ENCODE measurements at regions not wholly inside any gene's neighbourhood (a gene's known extent, or its start where the extent isn't known, plus 50 kb on each side); places are given as distances from the start of the nearest gene placed in this dataset.

DNA sequence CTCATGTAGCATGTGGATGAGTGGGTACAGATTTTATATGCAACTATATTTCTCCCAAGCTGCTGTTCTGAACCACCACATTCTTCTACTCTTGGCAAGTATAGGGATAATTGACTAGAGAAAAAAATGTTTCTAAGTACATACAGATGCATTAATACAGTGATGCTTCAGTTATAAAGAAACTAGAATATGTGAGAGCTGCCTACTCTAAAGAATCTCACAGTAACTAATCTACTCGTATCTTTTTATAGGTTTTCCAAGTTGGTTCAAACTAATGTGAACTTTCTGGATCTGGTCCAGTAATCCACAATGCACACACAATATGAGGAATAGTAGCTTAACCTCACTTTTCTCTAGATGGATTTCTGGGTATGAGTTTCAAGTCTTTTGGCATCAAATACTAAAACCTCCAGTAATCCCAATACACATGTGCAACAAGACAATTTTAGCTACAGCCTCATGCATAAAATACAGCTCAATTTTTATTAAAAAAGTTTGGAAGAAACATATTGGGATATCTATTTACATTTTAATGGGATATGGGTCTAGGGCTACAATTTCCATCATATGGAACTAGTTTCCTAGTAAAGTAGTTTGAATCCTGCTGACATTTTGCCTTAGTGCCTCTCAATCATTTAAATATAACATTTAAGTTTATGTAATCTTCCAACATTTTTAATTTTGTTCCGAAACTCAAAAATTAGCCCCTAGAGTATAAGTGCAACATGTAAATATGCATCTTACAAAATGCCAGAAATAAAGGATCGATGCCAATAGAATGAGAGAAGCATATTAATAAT, 2209.7 kb downstream of the LRRC4C start:
- CTCF ChIA-PET (ENCODE audit: unreplicated experiment), result no interaction called here
- TF ChIP-seq EZH2phosphoT487 (IDR thresholded peaks at IDR 0.05; ENCODE audit: borderline replicate concordance, low read depth, low read length), result no peak
- TF ChIP-seq, protein P1, sequence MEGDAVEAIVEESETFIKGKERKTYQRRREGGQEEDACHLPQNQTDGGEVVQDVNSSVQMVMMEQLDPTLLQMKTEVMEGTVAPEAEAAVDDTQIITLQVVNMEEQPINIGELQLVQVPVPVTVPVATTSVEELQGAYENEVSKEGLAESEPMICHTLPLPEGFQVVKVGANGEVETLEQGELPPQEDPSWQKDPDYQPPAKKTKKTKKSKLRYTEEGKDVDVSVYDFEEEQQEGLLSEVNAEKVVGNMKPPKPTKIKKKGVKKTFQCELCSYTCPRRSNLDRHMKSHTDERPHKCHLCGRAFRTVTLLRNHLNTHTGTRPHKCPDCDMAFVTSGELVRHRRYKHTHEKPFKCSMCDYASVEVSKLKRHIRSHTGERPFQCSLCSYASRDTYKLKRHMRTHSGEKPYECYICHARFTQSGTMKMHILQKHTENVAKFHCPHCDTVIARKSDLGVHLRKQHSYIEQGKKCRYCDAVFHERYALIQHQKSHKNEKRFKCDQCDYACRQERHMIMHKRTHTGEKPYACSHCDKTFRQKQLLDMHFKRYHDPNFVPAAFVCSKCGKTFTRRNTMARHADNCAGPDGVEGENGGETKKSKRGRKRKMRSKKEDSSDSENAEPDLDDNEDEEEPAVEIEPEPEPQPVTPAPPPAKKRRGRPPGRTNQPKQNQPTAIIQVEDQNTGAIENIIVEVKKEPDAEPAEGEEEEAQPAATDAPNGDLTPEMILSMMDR (conservative IDR thresholded peaks at IDR 0.05; ENCODE audit: low read length), result no peak
- POLR2A ChIA-PET, result no interaction called here

GRCh38 chr11:39247570-39248137, 2211.8 kb downstream of the LRRC4C start:
- ChIA-PET POLR2A (no interaction called here), CTCF (ENCODE audit: unreplicated experiment) (no interaction called here)
- intact Hi-C loops (cut with micrococcal nuclease; ENCODE audit: unreplicated experiment), result no loop called here
- H4K20me1 ChIP-seq (ENCODE audit: insufficient read depth, low read length), result no peaks in the 10 kb centered on the region
- H3K4me1 ChIP-seq (ENCODE audit: insufficient read depth, low read length, poor library complexity, severe bottlenecking), result no peaks in the 10 kb centered on the region
- no peaks in the 10 kb centered on the region for H3K36me3 ChIP-seq (ENCODE audit: insufficient read depth, low read length)
- peaks cover 6% of the 10 kb centered on the region; the same call in 1 of the 2 replicates for H3K9me3 ChIP-seq (ENCODE audit: low read length)
- DNase-seq (ENCODE audit: low spot score), result no peak
- no TSS peak for BruUV-seq (replicated peaks)
- H2AFZ ChIP-seq (ENCODE audit: low read length), result no peak overlapping the region
- no peaks in the 10 kb centered on the region for H3K79me2 ChIP-seq (ENCODE audit: insufficient read depth, low read depth, low read length)
- H3K4me3 ChIP-seq (ENCODE audit: low read depth, low read length, poor library complexity, severe bottlenecking), result no peak overlapping the region
- H3K4me2 ChIP-seq (ENCODE audit: low read length), result no peak overlapping the region
- TF ChIP-seq, protein P1 (conservative IDR thresholded peaks at IDR 0.05; ENCODE audit: low read length), result no peak
- TF ChIP-seq EZH2phosphoT487 (IDR thresholded peaks at IDR 0.05; ENCODE audit: borderline replicate concordance, low read depth, low read length), result no peak
- no peaks in the 10 kb centered on the region for H3K9me2 ChIP-seq (ENCODE audit: insufficient read depth, low read length)
- H3K27ac ChIP-seq (ENCODE audit: low read depth, low read length, poor library complexity, severe bottlenecking), result no peak overlapping the region

More for the DNA sequence above, 2209.7 kb downstream of the LRRC4C start:
- Histone ChIP-seq H3K9me3 (ENCODE audit: low read length) (no peaks in the 10 kb centered on the region), H3K36me3 (ENCODE audit: insufficient read depth, low read length) (no peaks in the 10 kb centered on the region), H2AFZ (ENCODE audit: low read length) (no peak overlapping the region), H3K4me1 (ENCODE audit: insufficient read depth, low read length, poor library complexity, severe bottlenecking) (no peaks in the 10 kb centered on the region), H3K9me2 (ENCODE audit: insufficient read depth, low read length) (no peaks in the 10 kb centered on the region), H4K20me1 (ENCODE audit: insufficient read depth, low read length) (no peaks in the 10 kb centered on the region), H3K4me2 (ENCODE audit: low read length) (no peak overlapping the region), H3K79me2 (ENCODE audit: insufficient read depth, low read depth, low read length) (no peaks in the 10 kb centered on the region), H3K4me3 (ENCODE audit: low read depth, low read length, poor library complexity, severe bottlenecking) (no peak overlapping the region), H3K27ac (ENCODE audit: low read depth, low read length, poor library complexity, severe bottlenecking) (no peak overlapping the region)
- DNase-seq (ENCODE audit: low spot score), result no peak
- intact Hi-C loops (cut with micrococcal nuclease; ENCODE audit: unreplicated experiment), result no loop called here
- BruUV-seq (replicated peaks), result no TSS peak

- no peaks in the 10 kb centered on the region for H3K79me2 ChIP-seq (ENCODE audit: insufficient read depth, low read depth, low read length)
- BruUV-seq (replicated peaks), result no TSS peak
- H3K9me3 ChIP-seq (ENCODE audit: low read length), result peaks cover 11% of the 10 kb centered on the region; the same call in 1 of the 2 replicates
- no peaks in the 10 kb centered on the region for H3K36me3 ChIP-seq (ENCODE audit: insufficient read depth, low read length)
- intact Hi-C loops (cut with micrococcal nuclease; ENCODE audit: unreplicated experiment), result no loop called here
- H3K4me1 ChIP-seq (ENCODE audit: insufficient read depth, low read length, poor library complexity, severe bottlenecking), result no peaks in the 10 kb centered on the region
- ChIA-PET POLR2A (no interaction called here), CTCF (ENCODE audit: unreplicated experiment) (no interaction called here)
- H3K4me3 ChIP-seq (ENCODE audit: low read depth, low read length, poor library complexity, severe bottlenecking), result no peak overlapping the region
- no peak for TF ChIP-seq EZH2phosphoT487 (IDR thresholded peaks at IDR 0.05; ENCODE audit: borderline replicate concordance, low read depth, low read length)
- TF ChIP-seq, protein P1 (conservative IDR thresholded peaks at IDR 0.05; ENCODE audit: low read length), result no peak
- no peak overlapping the region for H2AFZ ChIP-seq (ENCODE audit: low read length)
- H3K27ac ChIP-seq (ENCODE audit: low read depth, low read length, poor library complexity, severe bottlenecking), result no peak overlapping the region
- DNase-seq (ENCODE audit: low spot score), result no peak
- no peaks in the 10 kb centered on the region for H3K9me2 ChIP-seq (ENCODE audit: insufficient read depth, low read length)
- H4K20me1 ChIP-seq (ENCODE audit: insufficient read depth, low read length), result no peaks in the 10 kb centered on the region
- no peak overlapping the region for H3K4me2 ChIP-seq (ENCODE audit: low read length)
These were observed 2219.9 kb downstream of the LRRC4C start for GRCh38 chr11:39239553-39239952.

Data from OCI-LY7 (cell line).